ENCODE measurements at regions not wholly inside any gene's neighbourhood (a gene's known extent, or its start where the extent isn't known, plus 50 kb on each side); places are given as distances from the start of the nearest gene placed in this dataset.

DNA sequence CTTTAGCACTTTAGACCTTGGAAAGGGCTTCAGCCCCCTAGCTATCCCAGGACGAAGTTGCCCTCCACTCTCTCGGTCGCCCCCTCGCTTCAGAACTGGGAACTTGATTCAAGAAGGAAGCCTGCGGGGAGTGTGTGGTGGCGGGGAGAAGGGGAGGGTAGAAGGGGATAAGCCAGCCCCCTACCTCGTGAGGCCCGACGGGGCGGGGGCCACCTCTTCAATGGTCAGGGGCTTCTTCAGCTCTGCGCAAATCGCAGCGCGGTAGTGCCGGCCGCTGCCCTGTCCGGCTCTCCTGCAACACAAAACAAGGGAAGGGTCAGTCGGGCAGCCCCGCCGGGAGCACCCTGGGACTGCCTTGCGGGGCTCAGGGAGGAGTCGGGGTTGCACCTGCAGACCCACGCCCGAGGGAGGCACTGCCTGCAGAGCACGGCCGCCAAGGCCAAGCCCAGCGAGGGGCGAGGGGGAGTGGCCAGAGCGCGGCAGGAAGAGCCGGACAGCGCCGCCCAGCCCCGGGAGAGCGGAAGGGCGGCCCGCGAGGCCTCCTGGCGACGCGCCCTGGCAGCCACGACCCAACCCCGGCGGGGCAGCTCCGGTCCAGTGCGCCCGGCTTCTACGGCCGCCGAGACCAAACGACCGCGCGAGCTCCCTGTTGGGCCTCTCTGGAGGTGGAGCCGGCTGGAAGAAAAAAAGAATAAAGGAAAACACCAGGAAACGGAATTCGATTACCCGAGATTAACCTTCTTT is 56.2 kb upstream of the RASAL2 start (continued):
- TF ChIP-seq GABPA (tag; conservative IDR thresholded peaks at IDR 0.05; ENCODE audit: low read depth) (peak; percentile 72), ZNF12 (CRISPR knock-in tag; IDR thresholded peaks at IDR 0.05) (no peak), ZNF263 (CRISPR knock-in tag; IDR thresholded peaks at IDR 0.05; ENCODE audit: borderline replicate concordance) (peak; percentile 47), NFIC (IDR thresholded peaks at IDR 0.05) (0 out of 2 replicates have a peak, but pooled peaks have one; percentile 22), HOXB6 (CRISPR knock-in tag; IDR thresholded peaks at IDR 0.05; ENCODE audit: borderline replicate concordance) (no peak), ZNF75A (CRISPR knock-in tag; IDR thresholded peaks at IDR 0.05) (no peak), ELF1 (tag; IDR thresholded peaks at IDR 0.05) (0 out of 2 replicates have a peak, but pooled peaks have one; percentile 46), TRIM28 (IDR thresholded peaks at IDR 0.05) (no peak), CHD2 (IDR thresholded peaks at IDR 0.05; ENCODE audit: low read depth, low read length) (no peak), ZFX (CRISPR knock-in tag; IDR thresholded peaks at IDR 0.05) (peak; percentile 20; the same call in 1 of the 2 replicates), COPS2 (conservative IDR thresholded peaks at IDR 0.05) (no peak), ZNF518B (CRISPR knock-in tag; IDR thresholded peaks at IDR 0.05) (no peak), MAFG (tag; conservative IDR thresholded peaks at IDR 0.05) (no peak), EWSR1 (IDR thresholded peaks at IDR 0.05; ENCODE audit: borderline replicate concordance, low read depth, partially characterized antibody) (no peak), ZNF586 (CRISPR knock-in tag; conservative IDR thresholded peaks at IDR 0.05) (no peak), PURB (CRISPR knock-in tag; IDR thresholded peaks at IDR 0.05; ENCODE audit: low read depth) (no peak), XRCC4 (IDR thresholded peaks at IDR 0.05; ENCODE audit: extremely low read depth, insufficient read depth, insufficient read length) (no peak), MECOM (CRISPR knock-in tag; IDR thresholded peaks at IDR 0.05) (no peak), SIN3B (IDR thresholded peaks at IDR 0.05; ENCODE audit: low read depth) (no peak)
- TF ChIP-seq, protein P1, sequence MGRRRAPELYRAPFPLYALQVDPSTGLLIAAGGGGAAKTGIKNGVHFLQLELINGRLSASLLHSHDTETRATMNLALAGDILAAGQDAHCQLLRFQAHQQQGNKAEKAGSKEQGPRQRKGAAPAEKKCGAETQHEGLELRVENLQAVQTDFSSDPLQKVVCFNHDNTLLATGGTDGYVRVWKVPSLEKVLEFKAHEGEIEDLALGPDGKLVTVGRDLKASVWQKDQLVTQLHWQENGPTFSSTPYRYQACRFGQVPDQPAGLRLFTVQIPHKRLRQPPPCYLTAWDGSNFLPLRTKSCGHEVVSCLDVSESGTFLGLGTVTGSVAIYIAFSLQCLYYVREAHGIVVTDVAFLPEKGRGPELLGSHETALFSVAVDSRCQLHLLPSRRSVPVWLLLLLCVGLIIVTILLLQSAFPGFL (CRISPR knock-in tag; IDR thresholded peaks at IDR 0.05): no peak
- TF ChIP-seq, protein P2, sequence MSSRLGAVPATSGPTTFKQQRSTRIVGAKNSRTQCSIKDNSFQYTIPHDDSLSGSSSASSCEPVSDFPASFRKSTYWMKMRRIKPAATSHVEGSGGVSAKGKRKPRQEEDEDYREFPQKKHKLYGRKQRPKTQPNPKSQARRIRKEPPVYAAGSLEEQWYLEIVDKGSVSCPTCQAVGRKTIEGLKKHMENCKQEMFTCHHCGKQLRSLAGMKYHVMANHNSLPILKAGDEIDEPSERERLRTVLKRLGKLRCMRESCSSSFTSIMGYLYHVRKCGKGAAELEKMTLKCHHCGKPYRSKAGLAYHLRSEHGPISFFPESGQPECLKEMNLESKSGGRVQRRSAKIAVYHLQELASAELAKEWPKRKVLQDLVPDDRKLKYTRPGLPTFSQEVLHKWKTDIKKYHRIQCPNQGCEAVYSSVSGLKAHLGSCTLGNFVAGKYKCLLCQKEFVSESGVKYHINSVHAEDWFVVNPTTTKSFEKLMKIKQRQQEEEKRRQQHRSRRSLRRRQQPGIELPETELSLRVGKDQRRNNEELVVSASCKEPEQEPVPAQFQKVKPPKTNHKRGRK (tag; IDR thresholded peaks at IDR 0.05): 0 out of 2 replicates have a peak, but pooled peaks have one; percentile 47
